GM18951 (cell line): ENCODE measurements at regions not wholly inside any gene's neighbourhood (a gene's known extent, or its start where the extent isn't known, plus 50 kb on each side); places are given as distances from the start of the nearest gene placed in this dataset.

Experiments
- POLR2A ChIP-seq: IDR thresholded peaks from 4 replicates; pipeline ENCODE4 v1.6.1; 2011; ENCODE audit warnings: mild to moderate bottlenecking; ENCODE audit not compliant: insufficient read length, insufficient read depth; ENCODE audit errors: extremely low read depth
- in situ Hi-C: fragments of 300-500 bp; cut with MboI; formaldehyde crosslinking; loops from one replicate; pipeline ENCODE4 v1.12.0; 2022; ENCODE audit warnings: low sequenced_read_pairs, mixed read lengths, inconsistent platforms; ENCODE audit not compliant: unreplicated experiment

DNA sequence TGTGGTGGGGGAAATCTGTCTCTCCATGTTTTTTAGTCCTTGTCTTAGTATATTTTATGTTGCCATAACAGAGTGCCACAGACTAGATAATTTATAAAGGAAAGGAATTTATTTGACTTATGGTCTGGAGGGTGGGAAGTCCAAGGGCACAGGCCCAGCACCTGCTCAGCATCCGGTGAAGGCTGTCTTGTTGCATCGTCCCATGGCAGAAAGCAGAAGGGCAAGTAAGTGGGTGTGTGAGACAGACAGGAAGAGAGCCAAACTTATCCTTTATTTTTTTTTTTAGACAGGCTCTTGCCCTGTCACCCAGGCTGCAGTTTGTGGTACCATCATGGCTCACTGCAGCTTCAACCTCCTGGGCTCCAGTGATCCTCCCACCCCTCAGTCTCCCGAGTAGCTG lies 98.1 kb downstream of the HS1BP3 start:
- in situ Hi-C loops = no loop called here

DNA sequence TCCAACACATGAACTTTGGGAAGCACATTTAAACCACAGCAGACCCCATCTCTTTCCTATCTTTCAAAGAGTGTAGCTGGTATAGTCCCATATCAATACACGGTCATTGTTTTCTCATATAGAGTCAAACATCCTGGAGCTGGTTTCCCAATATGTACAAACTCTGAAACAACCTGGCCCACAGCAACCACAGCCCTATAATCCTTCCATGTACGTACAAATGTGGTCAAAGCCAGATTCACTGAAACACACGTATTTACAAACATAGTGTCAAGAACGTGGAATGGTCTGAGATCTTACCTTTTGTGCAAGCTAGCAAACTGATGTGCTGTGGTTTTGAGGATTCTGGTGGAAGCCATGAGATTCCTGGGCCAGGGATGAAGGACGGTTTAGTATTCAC lies 97.3 kb downstream of the HS1BP3 start:
- TF ChIP-seq POLR2A = no peak
- in situ Hi-C loops = no loop called here

More for the DNA sequence above, 98.1 kb downstream of the HS1BP3 start:
- no peak for TF ChIP-seq POLR2A

DNA sequence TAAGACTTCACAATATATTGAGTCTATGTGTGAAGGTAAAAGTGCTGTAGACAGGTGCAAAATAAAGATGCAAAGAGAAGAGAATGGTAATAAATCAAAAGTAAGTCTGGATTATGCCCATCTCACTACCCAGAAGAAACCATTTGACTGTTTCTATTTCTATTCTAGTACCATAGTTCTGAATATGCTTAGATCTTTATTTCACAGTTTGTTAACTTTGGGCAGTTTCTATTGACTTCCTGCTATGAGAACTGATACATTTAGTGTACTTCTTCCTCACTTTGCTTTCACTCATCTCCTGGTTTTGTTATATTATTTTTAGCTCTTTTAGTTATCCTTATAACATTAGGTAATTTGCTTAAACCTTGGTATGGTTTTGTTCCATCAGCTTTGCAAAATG lies 94.9 kb downstream of the HS1BP3 start:
- in situ Hi-C loops = no loop called here
- no peak for TF ChIP-seq POLR2A

DNA sequence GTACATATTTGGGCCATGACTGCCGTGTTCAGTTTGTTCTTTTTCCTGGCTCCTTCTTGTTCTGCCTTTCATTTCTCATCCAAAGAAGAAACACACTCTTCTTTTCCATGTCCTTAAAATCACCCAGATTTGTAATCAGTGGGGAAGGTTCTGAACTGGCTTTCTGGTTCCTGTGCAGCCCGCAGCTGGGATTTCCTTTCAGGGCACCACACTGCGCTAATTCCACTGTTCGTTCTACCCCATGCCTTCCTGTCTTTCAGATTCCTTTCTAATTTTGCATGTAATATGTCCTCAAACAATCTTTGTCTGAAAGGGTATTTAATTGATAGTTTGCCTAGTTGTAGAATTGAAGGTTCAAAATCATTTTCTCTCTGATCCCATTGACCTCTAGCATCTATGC lies 94.1 kb downstream of the HS1BP3 start:
- in situ Hi-C loops = no loop called here
- no peak for TF ChIP-seq POLR2A

- in situ Hi-C loops = no loop called here
Measured at GRCh38 chr2:20557226-20557625, 93.7 kb downstream of the HS1BP3 start.

DNA sequence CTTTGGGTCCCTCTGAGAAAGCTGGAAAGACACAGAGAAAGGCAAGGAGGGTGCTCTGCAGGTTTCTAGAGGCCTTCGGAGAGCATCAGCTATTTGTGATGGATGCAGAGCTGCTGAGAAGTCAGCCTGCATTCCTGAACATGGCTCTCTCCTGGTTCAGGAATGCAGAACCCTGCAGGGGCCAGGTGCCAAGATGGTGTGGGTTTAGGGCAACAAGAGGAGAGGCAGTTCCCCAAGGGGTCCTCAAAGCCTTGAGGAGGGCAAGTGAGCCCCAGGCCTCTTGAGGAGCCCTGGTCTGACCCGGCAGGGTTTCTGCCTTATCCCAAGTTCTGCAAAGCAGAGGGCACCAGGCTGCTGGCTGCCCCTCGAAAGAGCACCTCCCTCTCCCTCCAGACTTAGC lies 93.3 kb downstream of the HS1BP3 start:
- in situ Hi-C loops = no loop called here
- no peak for TF ChIP-seq POLR2A

More at GRCh38 chr2:20557226-20557625, 93.7 kb downstream of the HS1BP3 start:
- no peak for TF ChIP-seq POLR2A

- no peak for TF ChIP-seq POLR2A
- in situ Hi-C loops = no loop called here
Measured at GRCh38 chr2:20558391-20559150, 92.3 kb downstream of the HS1BP3 start.

- in situ Hi-C loops = no loop called here
- no peak for TF ChIP-seq POLR2A
Measured at GRCh38 chr2:20559277-20559676, 91.6 kb downstream of the HS1BP3 start.

GRCh38 chr2:20560011-20560410 lies 90.9 kb downstream of the HS1BP3 start:
- in situ Hi-C loops = no loop called here
- TF ChIP-seq POLR2A = no peak

GRCh38 chr2:20560891-20561636 lies 89.8 kb downstream of the HS1BP3 start:
- TF ChIP-seq POLR2A = no peak
- in situ Hi-C loops = no loop called here

DNA sequence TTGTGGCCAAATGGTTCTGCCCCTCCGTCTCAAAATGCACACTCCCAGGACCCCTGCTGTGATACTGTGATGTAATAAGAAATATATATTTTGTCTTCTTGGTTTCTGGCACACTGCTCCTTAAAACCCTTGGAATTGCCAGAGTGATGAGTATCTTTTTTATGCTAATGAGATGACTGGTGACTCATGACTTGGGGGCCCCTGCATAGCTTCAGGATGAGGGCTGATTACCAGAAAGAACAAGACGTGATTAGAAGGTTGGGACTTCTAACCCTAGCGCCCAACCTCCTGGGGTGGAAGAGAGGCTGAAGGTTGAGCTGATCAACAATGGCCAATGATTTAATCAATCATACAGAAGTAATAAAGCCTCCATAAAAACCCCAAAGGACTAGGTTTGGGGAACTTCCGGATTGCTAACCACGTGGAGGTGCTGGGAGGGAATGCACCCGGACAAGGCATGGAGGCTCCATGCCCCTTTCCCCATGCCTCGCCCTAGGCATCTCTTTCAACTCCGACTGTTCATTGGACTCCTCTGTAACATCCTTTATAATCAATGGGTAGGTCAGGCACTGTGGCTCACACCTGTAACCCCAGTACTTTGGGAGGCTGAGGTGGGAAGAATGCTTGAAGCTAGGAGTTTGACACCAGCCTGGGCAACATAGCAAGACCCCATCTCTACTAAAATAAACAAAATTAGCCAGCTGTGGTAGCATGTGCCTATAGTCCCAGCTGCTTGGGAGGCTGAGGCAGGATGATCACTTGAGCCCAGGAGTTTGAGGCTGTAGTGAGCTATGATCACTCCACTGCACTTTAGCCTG lies 89.1 kb downstream of the HS1BP3 start:
- in situ Hi-C loops = no loop called here
- TF ChIP-seq POLR2A = no peak

GRCh38 chr2:20562540-20563225 lies 88.2 kb downstream of the HS1BP3 start:
- in situ Hi-C loops = no loop called here
- TF ChIP-seq POLR2A = no peak

GRCh38 chr2:20563251-20563650 lies 87.6 kb downstream of the HS1BP3 start:
- in situ Hi-C loops = no loop called here
- no peak for TF ChIP-seq POLR2A
